ENCODE measurements at regions not wholly inside any gene's neighbourhood (a gene's known extent, or its start where the extent isn't known, plus 50 kb on each side); places are given as distances from the start of the nearest gene placed in this dataset.

DNA sequence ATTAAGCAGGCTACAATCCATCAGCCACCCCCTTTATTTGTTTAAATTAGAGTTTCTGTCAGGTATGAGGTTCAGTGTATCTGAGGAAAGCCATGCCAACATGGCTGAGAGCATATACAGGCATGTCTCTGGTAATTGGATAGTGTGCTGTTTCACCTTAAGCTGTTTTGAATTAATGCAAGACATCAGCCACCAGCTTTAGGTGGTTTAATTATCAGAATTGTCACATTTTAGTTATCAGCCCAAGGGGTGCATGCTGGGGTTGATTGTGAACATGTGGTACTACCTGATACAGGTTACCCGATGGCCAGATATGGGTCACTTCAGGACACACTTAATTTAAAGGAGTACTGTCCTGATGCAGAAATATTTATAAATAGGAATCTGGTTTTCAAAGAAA lies 353.2 kb upstream of the TENM3 start:
- no peak for TF ChIP-seq EZH2 (IDR thresholded peaks at IDR 0.05; ENCODE audit: borderline replicate concordance, low read depth, low read length, severe bottlenecking)
- TF ChIP-seq, protein P1, sequence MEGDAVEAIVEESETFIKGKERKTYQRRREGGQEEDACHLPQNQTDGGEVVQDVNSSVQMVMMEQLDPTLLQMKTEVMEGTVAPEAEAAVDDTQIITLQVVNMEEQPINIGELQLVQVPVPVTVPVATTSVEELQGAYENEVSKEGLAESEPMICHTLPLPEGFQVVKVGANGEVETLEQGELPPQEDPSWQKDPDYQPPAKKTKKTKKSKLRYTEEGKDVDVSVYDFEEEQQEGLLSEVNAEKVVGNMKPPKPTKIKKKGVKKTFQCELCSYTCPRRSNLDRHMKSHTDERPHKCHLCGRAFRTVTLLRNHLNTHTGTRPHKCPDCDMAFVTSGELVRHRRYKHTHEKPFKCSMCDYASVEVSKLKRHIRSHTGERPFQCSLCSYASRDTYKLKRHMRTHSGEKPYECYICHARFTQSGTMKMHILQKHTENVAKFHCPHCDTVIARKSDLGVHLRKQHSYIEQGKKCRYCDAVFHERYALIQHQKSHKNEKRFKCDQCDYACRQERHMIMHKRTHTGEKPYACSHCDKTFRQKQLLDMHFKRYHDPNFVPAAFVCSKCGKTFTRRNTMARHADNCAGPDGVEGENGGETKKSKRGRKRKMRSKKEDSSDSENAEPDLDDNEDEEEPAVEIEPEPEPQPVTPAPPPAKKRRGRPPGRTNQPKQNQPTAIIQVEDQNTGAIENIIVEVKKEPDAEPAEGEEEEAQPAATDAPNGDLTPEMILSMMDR (IDR thresholded peaks at IDR 0.05; ENCODE audit: borderline replicate concordance, extremely low read depth, low read length, poor library complexity, severe bottlenecking): no peak
